IMR-90 (cell line): ENCODE measurements at regions not wholly inside any gene's neighbourhood (a gene's known extent, or its start where the extent isn't known, plus 50 kb on each side); places are given as distances from the start of the nearest gene placed in this dataset.

Source experiments
- ATAC-seq: fragments of 200-7000 bp; cut with Tn5 transposase; 2 replicates; pipeline ENCODE4 v1.9.1; 2020; ENCODE audit warnings: low read depth, mild to moderate bottlenecking, moderate library complexity
- BruUV-seq: library from RNA; stranded (reverse); fragments of 400-500 nt; replicated peaks from 2 replicates; lab custom pipeline; 2021; lab: Mats Ljungman, UMichigan
- CTCF ChIA-PET: fragments of 300-600 bp; formaldehyde crosslinking; extraction: SDS; loops from one replicate; lab custom pipeline; 2021; ENCODE audit warnings: antibody characterized with exemption; lab: Yijun Ruan, JAX
- POLR2A ChIA-PET: fragments of 300-600 bp; sonication (Branson Sonifier 250); formaldehyde crosslinking; loops from one replicate; lab custom pipeline; 2022; ENCODE audit warnings: antibody characterized with exemption; ENCODE audit not compliant: unreplicated experiment; lab: Charles Lee
- DNase-seq: peaks from one replicate; pipeline ENCODE4 v3.0.0; 2013
- H2AFZ ChIP-seq: replicated peaks from 2 replicates; pipeline ENCODE3; 2013; ENCODE audit warnings: low read length, mild to moderate bottlenecking; ENCODE audit not compliant: poor library complexity
- H2AK5ac ChIP-seq: 2 replicates; pipeline ENCODE4 v1.6.1; 2013; ENCODE audit warnings: low read depth, low read length, inconsistent platforms
- H2AK9ac ChIP-seq: replicated peaks from 2 replicates; pipeline ENCODE3; 2013; ENCODE audit warnings: mild to moderate bottlenecking, low read depth, low read length, moderate library complexity; ENCODE audit not compliant: poor library complexity
- H2BK120ac ChIP-seq: 2 replicates; pipeline ENCODE4 v1.6.1; 2013; ENCODE audit warnings: low read depth, low read length, inconsistent platforms
- H2BK15ac ChIP-seq: 3 replicates; pipeline ENCODE4 v1.6.1; 2013; ENCODE audit warnings: low read depth, low read length, inconsistent platforms
- H2BK20ac ChIP-seq: 2 replicates; pipeline ENCODE4 v1.6.1; 2013; ENCODE audit warnings: low read depth, mild to moderate bottlenecking, inconsistent platforms, low read length, moderate library complexity
- H2BK5ac ChIP-seq: 2 replicates; pipeline ENCODE4 v1.6.1; 2013; ENCODE audit warnings: mild to moderate bottlenecking, low read depth, low read length, inconsistent platforms; ENCODE audit not compliant: poor library complexity, severe bottlenecking
- H3K14ac ChIP-seq: replicated peaks from 2 replicates; pipeline ENCODE4 v1.6.1; 2013; ENCODE audit warnings: low read depth, low read length, inconsistent platforms
- H3K18ac ChIP-seq: 2 replicates; pipeline ENCODE4 v1.6.1; 2013; ENCODE audit warnings: low read depth, low read length, control low read depth
- H3K23ac ChIP-seq: 2 replicates; pipeline ENCODE4 v1.6.1; 2013; ENCODE audit warnings: low read depth, low read length, inconsistent platforms
- H3K27ac ChIP-seq: 2 replicates; pipeline ENCODE4 v1.5.1; 2013; ENCODE audit warnings: mild to moderate bottlenecking, control low read depth, low read length; ENCODE audit not compliant: insufficient read depth
- H3K27me3 ChIP-seq: 2 replicates; pipeline ENCODE4 v1.6.1; 2013; ENCODE audit warnings: low read length; ENCODE audit not compliant: control insufficient read depth, insufficient read depth
- H3K36me3 ChIP-seq: 2 replicates; pipeline ENCODE4 v1.6.1; 2013; ENCODE audit warnings: low read length, mixed read lengths; ENCODE audit not compliant: control insufficient read depth, insufficient read depth
- H3K4ac ChIP-seq: 2 replicates; pipeline ENCODE4 v1.6.1; 2013; ENCODE audit warnings: low read depth, low read length, inconsistent platforms
- H3K4me1 ChIP-seq: 2 replicates; pipeline ENCODE4 v1.6.1; 2013; ENCODE audit warnings: low read length, mixed read lengths; ENCODE audit not compliant: control insufficient read depth, insufficient read depth
- H3K4me2 ChIP-seq: 2 replicates; pipeline ENCODE4 v1.6.1; 2013; ENCODE audit warnings: low read depth, mild to moderate bottlenecking, control low read depth, low read length, moderate library complexity
- H3K4me3 ChIP-seq: 2 replicates; pipeline ENCODE4 v1.5.1; 2013; ENCODE audit warnings: low read depth, mild to moderate bottlenecking, control low read depth, low read length, moderate library complexity; ENCODE audit not compliant: insufficient read depth
- H3K56ac ChIP-seq: 2 replicates; pipeline ENCODE4 v1.6.1; 2013; ENCODE audit warnings: low read length, inconsistent platforms; ENCODE audit not compliant: insufficient read depth; ENCODE audit errors: extremely low read depth
- H3K79me1 ChIP-seq, 2 experiments: 2 replicates each; pipeline ENCODE4 v1.6.1; 2013; ENCODE audit warnings: low read length in 2 of 2, inconsistent platforms in 1 of 2, low read depth in 1 of 2
- H3K9ac ChIP-seq: 2 replicates; pipeline ENCODE4 v1.6.1; 2013; ENCODE audit warnings: low read depth, low read length, control low read depth
- H3K9me1 ChIP-seq: 2 replicates; pipeline ENCODE4 v1.6.1; 2013; ENCODE audit warnings: low read length, inconsistent platforms; ENCODE audit not compliant: insufficient read depth
- H3K9me3 ChIP-seq: 2 replicates; pipeline ENCODE4 v1.6.1; 2013; ENCODE audit warnings: low read length; ENCODE audit not compliant: control insufficient read depth, insufficient read depth
- H4K20me1 ChIP-seq: 2 replicates; pipeline ENCODE4 v1.6.1; 2013; ENCODE audit warnings: low read length, inconsistent platforms; ENCODE audit not compliant: insufficient read depth
- H4K5ac ChIP-seq: 2 replicates; pipeline ENCODE4 v1.6.1; 2013; ENCODE audit warnings: mild to moderate bottlenecking, low read depth, low read length, control low read depth
- H4K8ac ChIP-seq, 2 experiments: 2 replicates each; pipeline ENCODE4 v1.6.1; 2013; ENCODE audit warnings: low read depth in 2 of 2, low read length in 2 of 2, control low read depth in 1 of 2, inconsistent platforms in 1 of 2
- H4K91ac ChIP-seq: 2 replicates; pipeline ENCODE4 v1.6.1; 2013; ENCODE audit warnings: low read depth, low read length, inconsistent platforms; ENCODE audit not compliant: insufficient read depth
- MAFK ChIP-seq: IDR thresholded peaks from 2 replicates; pipeline ENCODE4 v1.6.1; 2012; ENCODE audit warnings: low read depth, low read length, improper control_type of control experiment
- NFE2L2 ChIP-seq: fragments of 150-350 bp; IDR thresholded peaks from 2 replicates; pipeline ENCODE4 v1.6.1; 2016; ENCODE audit warnings: low read depth, mild to moderate bottlenecking, low read length
- POLR2A ChIP-seq: IDR thresholded peaks from 2 replicates; pipeline ENCODE4 v1.6.1; 2012; ENCODE audit warnings: mild to moderate bottlenecking, low read depth, low read length
- RCOR1 ChIP-seq: IDR thresholded peaks from 2 replicates; pipeline ENCODE4 v1.6.1; 2012; ENCODE audit warnings: mild to moderate bottlenecking, low read length, improper control_type of control experiment; ENCODE audit not compliant: insufficient replicate concordance
- WGBS, 2 experiments: methylation state at CpG; one replicate each; pipeline versions ENCODE4 v1.1.5 to v1.1.7; 2013; ENCODE audit warnings: missing lambda C conversion rate in 2 of 2; ENCODE audit not compliant: insufficient read length in 1 of 2; ENCODE audit errors: extremely low coverage in 2 of 2; 5-methylcytosine and 5-hydroxymethylcytosine counted together
- dilution Hi-C: fragments of 300-500 bp; cut with HindIII; formaldehyde crosslinking; loops from one replicate; pipeline ENCODE4 v1.14.3; 2018; ENCODE audit warnings: low sequenced_read_pairs; ENCODE audit not compliant: unreplicated experiment
- in situ Hi-C: fragments of 300-500 bp; cut with MboI; formaldehyde crosslinking; loops from 3 replicates; pipeline ENCODE4 v1.14.3; 2019; ENCODE audit warnings: low sequenced_read_pairs, inconsistent platforms, mixed read lengths
- intact Hi-C: fragments of 100-400 bp; cut with micrococcal nuclease; formaldehyde crosslinking; loops from 2 replicates; pipeline ENCODE4 v1.10.0; 2022
- TF ChIP-seq, protein P1 (sequence below): fragments of 150-350 bp; IDR thresholded peaks from 2 replicates; pipeline ENCODE4 v1.6.1; 2017; ENCODE audit warnings: mild to moderate bottlenecking, antibody characterized with exemption, low read length, low read depth

DNA sequence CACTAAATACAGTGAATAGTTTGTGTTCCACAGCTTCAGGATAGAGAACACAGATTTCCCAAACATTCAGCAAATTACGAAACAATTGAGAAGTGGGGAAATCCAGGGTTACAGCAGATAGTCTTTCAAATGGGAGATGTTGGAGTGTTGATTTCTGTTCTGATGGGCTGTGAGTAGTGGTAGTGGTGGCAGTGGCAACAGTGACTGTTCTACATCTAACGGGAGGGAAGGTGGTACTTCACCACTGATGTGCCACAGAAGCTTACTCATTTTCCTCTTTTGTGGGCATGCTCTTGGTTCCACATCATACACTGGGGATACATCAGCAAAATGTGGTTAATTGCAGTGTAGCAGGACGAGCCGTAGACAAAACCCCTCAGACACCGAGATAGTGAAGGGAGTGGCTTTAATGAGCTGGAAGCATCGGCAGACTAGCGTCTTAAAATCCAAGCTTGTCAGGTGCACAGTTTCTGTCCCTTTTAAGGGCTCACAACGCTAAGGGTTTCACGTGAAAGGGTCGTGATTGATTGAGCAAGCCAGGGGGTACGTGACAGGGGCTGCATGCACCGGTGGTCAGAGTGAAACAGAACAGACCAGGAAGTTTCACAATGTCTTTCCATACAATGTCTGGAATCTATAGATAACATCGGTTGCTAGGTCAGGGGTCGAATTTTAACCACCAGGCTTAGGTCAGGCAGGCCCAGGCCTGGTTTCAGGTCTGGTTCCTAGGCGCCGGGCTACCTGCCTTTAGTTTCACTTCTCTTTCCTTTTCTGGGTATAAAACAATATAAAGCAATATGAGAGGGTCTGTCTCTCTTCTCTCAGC is 330.6 kb upstream of the FBXO33 start:
- in situ Hi-C loops (no loop called here), dilution Hi-C loops (no loop called here), intact Hi-C loops (no loop called here)
- Histone ChIP-seq H2AK9ac (no peak overlapping the region), H3K4me3 (no peak overlapping the region), H3K4me1 (no peaks in the 10 kb centered on the region), H4K91ac (no peak overlapping the region), H2AK5ac (no peak overlapping the region), H2BK15ac (no peak overlapping the region), H3K27me3 (no peaks in the 10 kb centered on the region), H3K56ac (no peak overlapping the region), H3K9me1 (no peaks in the 10 kb centered on the region), H3K23ac (no peak overlapping the region), H2BK5ac (no peak overlapping the region), H3K9ac (no peak overlapping the region), H3K4ac (no peak overlapping the region), H2BK120ac (no peak overlapping the region), H3K14ac (no peak overlapping the region), H4K5ac (no peak overlapping the region), H3K9me3 (peaks cover 14% of the 10 kb centered on the region), H3K27ac (no peak overlapping the region), H4K20me1 (no peaks in the 10 kb centered on the region), H3K18ac (no peak overlapping the region), H3K4me2 (no peak overlapping the region), H3K79me1 (no peaks in the 10 kb centered on the region), H3K36me3 (no peaks in the 10 kb centered on the region), H2AFZ (no peak overlapping the region), H4K8ac (no peak overlapping the region), H2BK20ac (no peak overlapping the region)
- DNase-seq, result no peak
- ChIA-PET CTCF (no interaction called here), POLR2A (no interaction called here)
- no TSS peak for BruUV-seq
- TF ChIP-seq, protein P1, sequence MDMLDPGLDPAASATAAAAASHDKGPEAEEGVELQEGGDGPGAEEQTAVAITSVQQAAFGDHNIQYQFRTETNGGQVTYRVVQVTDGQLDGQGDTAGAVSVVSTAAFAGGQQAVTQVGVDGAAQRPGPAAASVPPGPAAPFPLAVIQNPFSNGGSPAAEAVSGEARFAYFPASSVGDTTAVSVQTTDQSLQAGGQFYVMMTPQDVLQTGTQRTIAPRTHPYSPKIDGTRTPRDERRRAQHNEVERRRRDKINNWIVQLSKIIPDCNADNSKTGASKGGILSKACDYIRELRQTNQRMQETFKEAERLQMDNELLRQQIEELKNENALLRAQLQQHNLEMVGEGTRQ, result no peak
- TF ChIP-seq POLR2A (no peak), NFE2L2 (no peak), RCOR1 (no peak), MAFK (no peak)
- 60% methylated on average over 4 of the region's 16 CpGs; no CpG with 5 or more reads in 1 of the 2 experiments for WGBS, 2 experiments
- no peak for ATAC-seq
